ENCODE measurements at regions not wholly inside any gene's neighbourhood (a gene's known extent, or its start where the extent isn't known, plus 50 kb on each side); places are given as distances from the start of the nearest gene placed in this dataset.

GRCh38 chr11:10639350-10639749, 54.2 kb downstream of the IRAG1 start:
- no peaks in the 10 kb centered on the region for H3K27me3 ChIP-seq (ENCODE audit: insufficient read depth, poor library complexity, severe bottlenecking)
- TF ChIP-seq POLR2AphosphoS5 (IDR thresholded peaks at IDR 0.05; ENCODE audit: low read depth) (no peak), CTCF (IDR thresholded peaks at IDR 0.05; ENCODE audit: insufficient read depth, low read length) (no peak), SPI1 (IDR thresholded peaks at IDR 0.05; ENCODE audit: borderline replicate concordance, low read depth) (no peak), GABPA (IDR thresholded peaks at IDR 0.05; ENCODE audit: low read depth) (no peak)
- TF ChIP-seq, protein P1, sequence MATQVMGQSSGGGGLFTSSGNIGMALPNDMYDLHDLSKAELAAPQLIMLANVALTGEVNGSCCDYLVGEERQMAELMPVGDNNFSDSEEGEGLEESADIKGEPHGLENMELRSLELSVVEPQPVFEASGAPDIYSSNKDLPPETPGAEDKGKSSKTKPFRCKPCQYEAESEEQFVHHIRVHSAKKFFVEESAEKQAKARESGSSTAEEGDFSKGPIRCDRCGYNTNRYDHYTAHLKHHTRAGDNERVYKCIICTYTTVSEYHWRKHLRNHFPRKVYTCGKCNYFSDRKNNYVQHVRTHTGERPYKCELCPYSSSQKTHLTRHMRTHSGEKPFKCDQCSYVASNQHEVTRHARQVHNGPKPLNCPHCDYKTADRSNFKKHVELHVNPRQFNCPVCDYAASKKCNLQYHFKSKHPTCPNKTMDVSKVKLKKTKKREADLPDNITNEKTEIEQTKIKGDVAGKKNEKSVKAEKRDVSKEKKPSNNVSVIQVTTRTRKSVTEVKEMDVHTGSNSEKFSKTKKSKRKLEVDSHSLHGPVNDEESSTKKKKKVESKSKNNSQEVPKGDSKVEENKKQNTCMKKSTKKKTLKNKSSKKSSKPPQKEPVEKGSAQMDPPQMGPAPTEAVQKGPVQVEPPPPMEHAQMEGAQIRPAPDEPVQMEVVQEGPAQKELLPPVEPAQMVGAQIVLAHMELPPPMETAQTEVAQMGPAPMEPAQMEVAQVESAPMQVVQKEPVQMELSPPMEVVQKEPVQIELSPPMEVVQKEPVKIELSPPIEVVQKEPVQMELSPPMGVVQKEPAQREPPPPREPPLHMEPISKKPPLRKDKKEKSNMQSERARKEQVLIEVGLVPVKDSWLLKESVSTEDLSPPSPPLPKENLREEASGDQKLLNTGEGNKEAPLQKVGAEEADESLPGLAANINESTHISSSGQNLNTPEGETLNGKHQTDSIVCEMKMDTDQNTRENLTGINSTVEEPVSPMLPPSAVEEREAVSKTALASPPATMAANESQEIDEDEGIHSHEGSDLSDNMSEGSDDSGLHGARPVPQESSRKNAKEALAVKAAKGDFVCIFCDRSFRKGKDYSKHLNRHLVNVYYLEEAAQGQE (IDR thresholded peaks at IDR 0.05; ENCODE audit: insufficient replicate concordance, low read depth) = no peak
- no peak overlapping the region for H3K4me3 ChIP-seq (replicated peaks; ENCODE audit: insufficient read depth, low read length)
- H3K27ac ChIP-seq (replicated peaks) = peak overlapping the region; percentile 51
- DNase-seq (ENCODE audit: low read depth in 1 of 2, low spot score in 1 of 2) = peak in 1 of 2 experiments; percentile 74

GRCh38 chr11:10638316-10638925, 55.1 kb downstream of the IRAG1 start:
- Histone ChIP-seq H3K27ac (replicated peaks) (no peak overlapping the region), H3K27me3 (ENCODE audit: insufficient read depth, poor library complexity, severe bottlenecking) (no peaks in the 10 kb centered on the region), H3K4me3 (replicated peaks; ENCODE audit: insufficient read depth, low read length) (no peak overlapping the region)
- no peak for DNase-seq (ENCODE audit: low read depth in 1 of 2, low spot score in 1 of 2)
- TF ChIP-seq, protein P1 (IDR thresholded peaks at IDR 0.05; ENCODE audit: insufficient replicate concordance, low read depth) = no peak
- TF ChIP-seq POLR2AphosphoS5 (IDR thresholded peaks at IDR 0.05; ENCODE audit: low read depth) (no peak), GABPA (IDR thresholded peaks at IDR 0.05; ENCODE audit: low read depth) (no peak), CTCF (IDR thresholded peaks at IDR 0.05; ENCODE audit: insufficient read depth, low read length) (no peak), SPI1 (IDR thresholded peaks at IDR 0.05; ENCODE audit: borderline replicate concordance, low read depth) (no peak)

DNA sequence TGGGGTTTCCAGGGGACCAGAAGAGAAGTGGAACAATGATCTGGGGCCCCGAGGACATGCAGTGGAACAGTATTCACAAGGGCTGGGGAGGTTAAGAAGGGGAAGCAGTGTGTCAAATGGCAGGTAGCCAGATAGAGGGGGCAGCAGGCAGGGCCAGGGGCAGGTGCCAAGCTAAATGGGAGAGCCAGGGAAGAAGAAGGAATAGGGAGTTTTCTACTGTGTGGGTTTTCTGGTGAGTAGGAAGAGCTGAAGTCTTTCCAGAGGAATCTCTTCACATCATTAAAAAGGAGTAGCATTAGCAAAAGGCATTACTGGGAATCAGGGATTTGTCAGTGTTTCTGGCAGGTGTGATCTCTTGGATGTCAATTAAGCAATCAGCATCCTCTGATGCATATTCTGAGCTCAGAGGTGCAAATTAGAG, 55.8 kb downstream of the IRAG1 start:
- TF ChIP-seq GABPA (IDR thresholded peaks at IDR 0.05; ENCODE audit: low read depth) = no peak
- TF ChIP-seq, protein P1 (IDR thresholded peaks at IDR 0.05; ENCODE audit: insufficient replicate concordance, low read depth) = no peak
- TF ChIP-seq SPI1 (IDR thresholded peaks at IDR 0.05; ENCODE audit: borderline replicate concordance, low read depth) = no peak
- TF ChIP-seq CTCF (IDR thresholded peaks at IDR 0.05; ENCODE audit: insufficient read depth, low read length) = no peak
- no peak for TF ChIP-seq POLR2AphosphoS5 (IDR thresholded peaks at IDR 0.05; ENCODE audit: low read depth)
- H3K27ac ChIP-seq (replicated peaks) = no peak overlapping the region
- DNase-seq (ENCODE audit: low read depth in 1 of 2, low spot score in 1 of 2) = no peak
- H3K27me3 ChIP-seq (ENCODE audit: insufficient read depth, poor library complexity, severe bottlenecking) = no peaks in the 10 kb centered on the region
- H3K4me3 ChIP-seq (replicated peaks; ENCODE audit: insufficient read depth, low read length) = no peak overlapping the region

Data from HL-60 (cell line).